PFSK-1 (cell line): ENCODE measurements at regions not wholly inside any gene's neighbourhood (a gene's known extent, or its start where the extent isn't known, plus 50 kb on each side); places are given as distances from the start of the nearest gene placed in this dataset.

Experiments
- POLR2AphosphoS5 ChIP-seq: IDR thresholded peaks from 2 replicates; pipeline ENCODE4 v1.6.1; 2012; ENCODE audit warnings: low read depth, mild to moderate bottlenecking, control low read depth, low read length, moderate library complexity
- SIN3A ChIP-seq: IDR thresholded peaks from 2 replicates; pipeline ENCODE4 v1.6.1; 2012; ENCODE audit warnings: mild to moderate bottlenecking, low read length, moderate library complexity, borderline replicate concordance; ENCODE audit not compliant: insufficient read depth
- TF ChIP-seq, protein P1 (sequence below), 2 experiments: IDR thresholded peaks; 2 replicates each; pipeline versions ENCODE4 v1.6.1 to v1.8.0; 2011 to 2012; ENCODE audit warnings: low read depth in 2 of 2, low read length in 2 of 2, control low read depth in 1 of 2, inconsistent platforms in 1 of 2, mild to moderate bottlenecking in 1 of 2, moderate library complexity in 1 of 2; ENCODE audit not compliant: insufficient read depth in 1 of 2

DNA sequence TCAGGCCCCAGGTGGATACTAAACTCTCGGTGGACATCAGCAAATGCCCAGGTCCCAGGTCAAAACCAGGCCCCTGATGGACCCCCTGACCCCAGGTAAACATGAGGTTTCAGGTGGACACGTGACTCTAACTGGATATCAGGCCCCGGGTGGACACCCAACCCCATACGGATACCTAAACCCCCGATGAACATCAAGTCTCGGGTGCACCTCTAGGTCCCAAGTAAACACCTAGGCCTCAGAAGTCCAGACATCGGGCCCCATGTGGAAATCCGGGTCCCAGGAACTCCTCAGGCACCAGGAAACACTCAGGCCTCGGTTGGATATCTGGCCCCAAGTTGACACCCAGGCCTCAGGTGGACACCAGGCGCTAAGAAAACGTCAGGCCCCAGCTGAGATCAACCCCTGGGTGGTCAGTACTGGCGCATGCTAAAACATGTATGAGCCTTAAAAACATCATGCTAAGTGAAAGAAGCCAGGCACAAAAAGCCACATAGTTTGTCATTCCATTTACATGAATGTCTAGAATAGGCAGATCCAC, 54.4 kb upstream of the SEPTIN5 start:
- TF ChIP-seq POLR2AphosphoS5 (no peak), SIN3A (no peak)
- TF ChIP-seq, protein P1, sequence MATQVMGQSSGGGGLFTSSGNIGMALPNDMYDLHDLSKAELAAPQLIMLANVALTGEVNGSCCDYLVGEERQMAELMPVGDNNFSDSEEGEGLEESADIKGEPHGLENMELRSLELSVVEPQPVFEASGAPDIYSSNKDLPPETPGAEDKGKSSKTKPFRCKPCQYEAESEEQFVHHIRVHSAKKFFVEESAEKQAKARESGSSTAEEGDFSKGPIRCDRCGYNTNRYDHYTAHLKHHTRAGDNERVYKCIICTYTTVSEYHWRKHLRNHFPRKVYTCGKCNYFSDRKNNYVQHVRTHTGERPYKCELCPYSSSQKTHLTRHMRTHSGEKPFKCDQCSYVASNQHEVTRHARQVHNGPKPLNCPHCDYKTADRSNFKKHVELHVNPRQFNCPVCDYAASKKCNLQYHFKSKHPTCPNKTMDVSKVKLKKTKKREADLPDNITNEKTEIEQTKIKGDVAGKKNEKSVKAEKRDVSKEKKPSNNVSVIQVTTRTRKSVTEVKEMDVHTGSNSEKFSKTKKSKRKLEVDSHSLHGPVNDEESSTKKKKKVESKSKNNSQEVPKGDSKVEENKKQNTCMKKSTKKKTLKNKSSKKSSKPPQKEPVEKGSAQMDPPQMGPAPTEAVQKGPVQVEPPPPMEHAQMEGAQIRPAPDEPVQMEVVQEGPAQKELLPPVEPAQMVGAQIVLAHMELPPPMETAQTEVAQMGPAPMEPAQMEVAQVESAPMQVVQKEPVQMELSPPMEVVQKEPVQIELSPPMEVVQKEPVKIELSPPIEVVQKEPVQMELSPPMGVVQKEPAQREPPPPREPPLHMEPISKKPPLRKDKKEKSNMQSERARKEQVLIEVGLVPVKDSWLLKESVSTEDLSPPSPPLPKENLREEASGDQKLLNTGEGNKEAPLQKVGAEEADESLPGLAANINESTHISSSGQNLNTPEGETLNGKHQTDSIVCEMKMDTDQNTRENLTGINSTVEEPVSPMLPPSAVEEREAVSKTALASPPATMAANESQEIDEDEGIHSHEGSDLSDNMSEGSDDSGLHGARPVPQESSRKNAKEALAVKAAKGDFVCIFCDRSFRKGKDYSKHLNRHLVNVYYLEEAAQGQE (IDR thresholded peaks at IDR 0.05; ENCODE audit: insufficient read depth in 1 of 2, low read depth in 2 of 2, low read length in 2 of 2) = no peak
